ENCODE measurements at regions not wholly inside any gene's neighbourhood (a gene's known extent, or its start where the extent isn't known, plus 50 kb on each side); places are given as distances from the start of the nearest gene placed in this dataset.
A peak's percentile ranks its signal among the peaks of the same experiment; 100 is the strongest.

- DNase-seq (ENCODE audit: low spot score) = no peak
Observed at GRCh38 chr4:110961066-110961465, 338.2 kb upstream of the PITX2 start.

- DNase-seq (ENCODE audit: low spot score) = no peak
Observed at GRCh38 chr4:110962616-110963015, 339.7 kb upstream of the PITX2 start.

GRCh38 chr4:110963662-110964280 is 340.9 kb upstream of the PITX2 start:
- DNase-seq (ENCODE audit: low spot score) = no peak

- DNase-seq (ENCODE audit: low spot score) = peak; percentile 8
Observed at GRCh38 chr4:110967936-110968335, 345.1 kb upstream of the PITX2 start.

- peak; percentile 28 for DNase-seq (ENCODE audit: low spot score)
Observed at GRCh38 chr4:110970642-110971041, 347.8 kb upstream of the PITX2 start.

- no peak for DNase-seq (ENCODE audit: low spot score)
Observed at GRCh38 chr4:110975338-110975737, 352.5 kb upstream of the PITX2 start.

- no peak for DNase-seq (ENCODE audit: low spot score)
Observed at GRCh38 chr4:110977554-110977953, 354.7 kb upstream of the PITX2 start.

- no peak for DNase-seq (ENCODE audit: low spot score)
Observed at GRCh38 chr4:110978761-110979160, 355.9 kb upstream of the PITX2 start.

GRCh38 chr4:110982486-110982885 is 359.6 kb upstream of the PITX2 start:
- peak; percentile 24 for DNase-seq (ENCODE audit: low spot score)

GRCh38 chr4:110988722-110989121 is 365.8 kb upstream of the PITX2 start:
- DNase-seq (ENCODE audit: low spot score) = no peak

- no peak for DNase-seq (ENCODE audit: low spot score)
Observed at GRCh38 chr4:110989125-110989524, 366.2 kb upstream of the PITX2 start.

GRCh38 chr4:110994781-110995180 is 371.9 kb upstream of the PITX2 start:
- DNase-seq (ENCODE audit: low spot score) = no peak

GRCh38 chr4:110998320-110998719 is 375.4 kb upstream of the PITX2 start:
- no peak for DNase-seq (ENCODE audit: low spot score)

- DNase-seq (ENCODE audit: low spot score) = no peak
Observed at GRCh38 chr4:111011458-111011857, 388.6 kb upstream of the PITX2 start.

- DNase-seq (ENCODE audit: low spot score) = no peak
Observed at GRCh38 chr4:111013846-111014245, 391.0 kb upstream of the PITX2 start.

- DNase-seq (ENCODE audit: low spot score) = no peak
Observed at GRCh38 chr4:111014537-111014936, 391.7 kb upstream of the PITX2 start.

- no peak for DNase-seq (ENCODE audit: low spot score)
Observed at GRCh38 chr4:111016416-111016815, 393.5 kb upstream of the PITX2 start.

GRCh38 chr4:111018216-111018615 is 395.3 kb upstream of the PITX2 start:
- DNase-seq (ENCODE audit: low spot score) = no peak

GRCh38 chr4:111020476-111020875 is 397.6 kb upstream of the PITX2 start:
- no peak for DNase-seq (ENCODE audit: low spot score)

GRCh38 chr4:111020961-111021360 is 398.1 kb upstream of the PITX2 start:
- DNase-seq (ENCODE audit: low spot score) = no peak

- no peak for DNase-seq (ENCODE audit: low spot score)
Observed at GRCh38 chr4:111022758-111023157, 399.9 kb upstream of the PITX2 start.

GRCh38 chr4:111027526-111027925 is 404.6 kb upstream of the PITX2 start:
- peak; percentile 66 for DNase-seq (ENCODE audit: low spot score)

GRCh38 chr4:111028795-111029194 is 405.9 kb upstream of the PITX2 start:
- DNase-seq (ENCODE audit: low spot score) = no peak

- DNase-seq (ENCODE audit: low spot score) = peak; percentile 10
Observed at GRCh38 chr4:111031001-111031579, 408.2 kb upstream of the PITX2 start.

Measured in AG20443 (cell line).